Fibroblast of gingiva (primary cell): ENCODE measurements at regions not wholly inside any gene's neighbourhood (a gene's known extent, or its start where the extent isn't known, plus 50 kb on each side); places are given as distances from the start of the nearest gene placed in this dataset.
"Not testable (repeated sequence)": the region's sequence is repeated elsewhere in the genome, so short reads cannot be mapped to it uniquely, and the experiment has no call there.

Source experiments
- DNase-seq: peaks from one replicate; pipeline ENCODE4 v3.0.0-alpha.2; 2011; ENCODE audit warnings: low read depth

- DNase-seq, result no peak
Observed at GRCh38 chr6:67068781-67069180, 1361.8 kb upstream of the EYS start.

GRCh38 chr6:67064323-67064722, 1357.3 kb upstream of the EYS start:
- no peak for DNase-seq

- DNase-seq, result no peak
Observed at GRCh38 chr6:67047996-67048395, 1341.0 kb upstream of the EYS start.

- peak; percentile 35 for DNase-seq
Observed at GRCh38 chr6:67045076-67045475, 1338.0 kb upstream of the EYS start.

- DNase-seq, result no peak
Observed at GRCh38 chr6:67031451-67031850, 1324.4 kb upstream of the EYS start.

GRCh38 chr6:67030861-67031260, 1323.8 kb upstream of the EYS start:
- no peak for DNase-seq

GRCh38 chr6:67016921-67017460, 1310.0 kb upstream of the EYS start:
- no peak for DNase-seq

- no peak for DNase-seq
Observed at GRCh38 chr6:67011441-67011840, 1304.4 kb upstream of the EYS start.

GRCh38 chr6:67009818-67010217, 1302.8 kb upstream of the EYS start:
- no peak for DNase-seq

- no peak for DNase-seq
Observed at GRCh38 chr6:67003844-67004243, 1296.8 kb upstream of the EYS start.

- DNase-seq, result no peak
Observed at GRCh38 chr6:67000121-67000520, 1293.1 kb upstream of the EYS start.

- DNase-seq, result not testable (repeated sequence)
Observed at GRCh38 chr6:66997579-66997978, 1290.6 kb upstream of the EYS start.

GRCh38 chr6:66995669-66996068, 1288.6 kb upstream of the EYS start:
- DNase-seq, result no peak

GRCh38 chr6:66993708-66994107, 1286.7 kb upstream of the EYS start:
- not testable (repeated sequence) for DNase-seq

- no peak for DNase-seq
Observed at GRCh38 chr6:66993272-66993671, 1286.2 kb upstream of the EYS start.

- no peak for DNase-seq
Observed at GRCh38 chr6:66992660-66993059, 1285.6 kb upstream of the EYS start.

GRCh38 chr6:66986940-66987339, 1279.9 kb upstream of the EYS start:
- DNase-seq, result no peak

- DNase-seq, result no peak
Observed at GRCh38 chr6:66985816-66986215, 1278.8 kb upstream of the EYS start.

GRCh38 chr6:66970373-66970772, 1263.3 kb upstream of the EYS start:
- no peak for DNase-seq

GRCh38 chr6:66965227-66965626, 1258.2 kb upstream of the EYS start:
- no peak for DNase-seq

GRCh38 chr6:66964216-66964615, 1257.2 kb upstream of the EYS start:
- DNase-seq, result no peak

- DNase-seq, result no peak
Observed at GRCh38 chr6:66962082-66962481, 1255.1 kb upstream of the EYS start.

- no peak for DNase-seq
Observed at GRCh38 chr6:66961191-66961590, 1254.2 kb upstream of the EYS start.

- no peak for DNase-seq
Observed at GRCh38 chr6:66949191-66949661, 1242.2 kb upstream of the EYS start.

- peak; percentile 28 for DNase-seq
Observed at GRCh38 chr6:66948106-66948505, 1241.1 kb upstream of the EYS start.
